ENCODE measurements at regions not wholly inside any gene's neighbourhood (a gene's known extent, or its start where the extent isn't known, plus 50 kb on each side); places are given as distances from the start of the nearest gene placed in this dataset.

DNA sequence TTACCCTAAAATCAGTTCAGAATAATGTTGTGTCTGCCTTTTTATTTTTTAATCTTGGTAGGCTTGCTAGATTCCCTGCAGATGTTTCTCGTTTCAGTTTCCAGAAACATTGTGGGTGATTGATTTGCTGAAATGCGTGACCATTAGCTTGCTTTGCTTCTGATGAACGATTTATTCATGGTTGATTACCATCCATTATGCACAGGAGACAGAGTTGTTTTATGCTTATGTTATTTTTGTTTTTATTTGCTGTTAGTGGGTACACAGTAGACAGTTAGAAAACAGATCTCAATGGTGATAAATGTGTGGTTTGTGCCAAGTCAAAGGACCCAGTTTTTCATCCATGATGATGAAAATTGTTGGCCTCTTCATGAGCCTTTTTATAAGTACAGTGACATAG is 455.6 kb upstream of the BOD1L1 start:
- Mint-ChIP-seq H3K4me3 (no peak overlapping the region), H3K9me3 (no peaks in the 10 kb centered on the region), H3K4me1 (no peaks in the 10 kb centered on the region), H3K36me3 (ENCODE audit: low read depth) (no peaks in the 10 kb centered on the region), H3K27me3 (ENCODE audit: low read depth) (no peaks in the 10 kb centered on the region), H3K27ac (ENCODE audit: unreplicated experiment) (no peak overlapping the region)
- TF ChIP-seq, protein P1, sequence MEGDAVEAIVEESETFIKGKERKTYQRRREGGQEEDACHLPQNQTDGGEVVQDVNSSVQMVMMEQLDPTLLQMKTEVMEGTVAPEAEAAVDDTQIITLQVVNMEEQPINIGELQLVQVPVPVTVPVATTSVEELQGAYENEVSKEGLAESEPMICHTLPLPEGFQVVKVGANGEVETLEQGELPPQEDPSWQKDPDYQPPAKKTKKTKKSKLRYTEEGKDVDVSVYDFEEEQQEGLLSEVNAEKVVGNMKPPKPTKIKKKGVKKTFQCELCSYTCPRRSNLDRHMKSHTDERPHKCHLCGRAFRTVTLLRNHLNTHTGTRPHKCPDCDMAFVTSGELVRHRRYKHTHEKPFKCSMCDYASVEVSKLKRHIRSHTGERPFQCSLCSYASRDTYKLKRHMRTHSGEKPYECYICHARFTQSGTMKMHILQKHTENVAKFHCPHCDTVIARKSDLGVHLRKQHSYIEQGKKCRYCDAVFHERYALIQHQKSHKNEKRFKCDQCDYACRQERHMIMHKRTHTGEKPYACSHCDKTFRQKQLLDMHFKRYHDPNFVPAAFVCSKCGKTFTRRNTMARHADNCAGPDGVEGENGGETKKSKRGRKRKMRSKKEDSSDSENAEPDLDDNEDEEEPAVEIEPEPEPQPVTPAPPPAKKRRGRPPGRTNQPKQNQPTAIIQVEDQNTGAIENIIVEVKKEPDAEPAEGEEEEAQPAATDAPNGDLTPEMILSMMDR (conservative IDR thresholded peaks at IDR 0.05): no peak
- DNase-seq (ENCODE audit: low read depth, low spot score): no peak

DNA sequence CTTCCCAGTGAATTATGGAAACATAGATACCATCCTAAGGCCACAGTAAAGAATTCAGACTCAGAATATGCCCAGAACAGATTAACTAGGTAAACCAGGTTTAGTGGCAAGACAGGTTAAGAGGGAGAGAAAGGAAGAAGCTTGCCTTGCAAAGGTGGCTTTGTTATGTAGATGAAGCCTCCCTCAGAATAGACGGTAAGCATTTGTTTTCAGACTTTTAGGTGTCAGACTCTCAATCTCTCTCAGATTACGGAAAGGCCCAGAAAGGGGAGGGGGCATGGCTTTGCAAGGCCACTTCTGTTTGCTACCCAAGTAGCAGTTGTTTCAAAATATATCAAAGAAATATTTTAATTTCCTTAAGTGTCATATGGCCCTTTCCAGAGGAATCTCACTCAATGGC is 457.1 kb upstream of the BOD1L1 start:
- H3K4me1 Mint-ChIP-seq: no peaks in the 10 kb centered on the region
- no peak for DNase-seq (ENCODE audit: low read depth, low spot score)
- TF ChIP-seq, protein P1 (conservative IDR thresholded peaks at IDR 0.05): no peak
- no peaks in the 10 kb centered on the region for H3K9me3 Mint-ChIP-seq
- H3K36me3 Mint-ChIP-seq (ENCODE audit: low read depth): no peaks in the 10 kb centered on the region
- H3K4me3 Mint-ChIP-seq: no peak overlapping the region
- H3K27ac Mint-ChIP-seq (ENCODE audit: unreplicated experiment): no peak overlapping the region
- no peaks in the 10 kb centered on the region for H3K27me3 Mint-ChIP-seq (ENCODE audit: low read depth)

DNA sequence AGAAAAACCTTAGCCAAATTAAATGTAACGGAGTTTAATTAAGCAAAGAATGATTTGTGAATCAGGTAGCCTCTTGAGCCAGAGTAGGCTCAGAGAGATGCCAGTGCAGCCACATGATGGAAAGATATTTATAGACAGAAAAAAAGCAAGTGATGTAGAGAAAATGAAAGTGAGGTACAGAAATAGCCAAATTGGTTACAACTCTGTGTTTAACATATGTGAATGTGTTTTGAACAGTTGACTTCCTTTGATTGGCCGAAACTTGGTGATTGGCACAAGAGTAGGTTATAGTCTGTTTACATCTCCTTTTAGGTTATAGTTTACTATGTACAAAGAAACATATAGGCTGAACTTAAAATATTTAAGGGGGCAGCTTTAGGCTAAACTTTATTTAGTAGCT is 459.9 kb upstream of the BOD1L1 start:
- H3K27ac Mint-ChIP-seq (ENCODE audit: unreplicated experiment): no peak overlapping the region
- H3K4me3 Mint-ChIP-seq: no peak overlapping the region
- H3K36me3 Mint-ChIP-seq (ENCODE audit: low read depth): no peaks in the 10 kb centered on the region
- no peaks in the 10 kb centered on the region for H3K4me1 Mint-ChIP-seq
- DNase-seq (ENCODE audit: low read depth, low spot score): no peak
- TF ChIP-seq, protein P1 (conservative IDR thresholded peaks at IDR 0.05): no peak
- peaks cover 11% of the 10 kb centered on the region for H3K9me3 Mint-ChIP-seq
- peaks cover 3% of the 10 kb centered on the region for H3K27me3 Mint-ChIP-seq (ENCODE audit: low read depth)

DNA sequence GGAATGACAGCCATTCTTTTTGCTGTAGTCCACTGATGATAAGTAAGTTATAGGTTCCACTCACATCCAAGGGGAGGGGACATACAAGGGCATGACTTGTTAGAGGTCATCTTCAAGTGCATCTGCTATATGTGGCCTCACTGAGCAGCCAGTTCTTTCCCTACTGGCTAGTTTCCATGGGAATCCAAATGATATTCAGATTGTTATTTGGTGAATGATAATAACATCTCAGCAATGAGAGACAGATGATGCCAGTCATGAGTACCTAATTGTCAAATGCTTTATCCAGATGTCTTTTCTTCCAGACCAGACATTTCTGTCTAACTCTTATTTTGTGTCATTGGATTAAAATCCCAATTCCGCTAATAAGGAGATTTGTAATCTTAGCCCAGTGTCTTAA is 460.4 kb upstream of the BOD1L1 start:
- Mint-ChIP-seq H3K9me3 (peaks cover 11% of the 10 kb centered on the region), H3K4me1 (no peaks in the 10 kb centered on the region), H3K27me3 (ENCODE audit: low read depth) (peaks cover 3% of the 10 kb centered on the region), H3K27ac (ENCODE audit: unreplicated experiment) (no peak overlapping the region), H3K4me3 (no peak overlapping the region), H3K36me3 (ENCODE audit: low read depth) (no peaks in the 10 kb centered on the region)
- TF ChIP-seq, protein P1 (conservative IDR thresholded peaks at IDR 0.05): no peak
- DNase-seq (ENCODE audit: low read depth, low spot score): no peak

DNA sequence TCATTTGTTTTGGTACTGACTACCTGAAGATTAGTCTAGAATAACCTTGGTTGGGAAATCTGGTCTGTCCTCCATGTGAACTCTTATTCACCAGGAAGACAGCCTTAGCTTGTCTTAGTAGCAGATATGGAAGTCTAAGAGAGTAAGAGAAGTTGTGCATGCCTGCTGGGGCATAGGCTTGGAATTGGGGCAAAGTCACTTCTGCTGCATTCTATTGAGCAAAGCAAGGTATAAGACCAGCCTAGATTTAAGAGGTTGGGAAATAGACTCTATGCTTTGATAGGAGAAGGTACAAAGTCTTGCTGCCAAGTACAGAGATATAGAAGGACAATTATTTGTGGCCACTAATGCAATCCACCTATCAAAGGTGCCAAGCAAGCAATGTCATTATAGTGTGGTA is 464.0 kb upstream of the BOD1L1 start:
- Mint-ChIP-seq H3K36me3 (ENCODE audit: low read depth) (no peaks in the 10 kb centered on the region), H3K4me1 (peaks cover 16% of the 10 kb centered on the region), H3K27me3 (ENCODE audit: low read depth) (peaks cover 3% of the 10 kb centered on the region), H3K4me3 (no peak overlapping the region), H3K9me3 (peaks cover 11% of the 10 kb centered on the region), H3K27ac (ENCODE audit: unreplicated experiment) (no peak overlapping the region)
- no peak for DNase-seq (ENCODE audit: low read depth, low spot score)
- TF ChIP-seq, protein P1 (conservative IDR thresholded peaks at IDR 0.05): no peak

DNA sequence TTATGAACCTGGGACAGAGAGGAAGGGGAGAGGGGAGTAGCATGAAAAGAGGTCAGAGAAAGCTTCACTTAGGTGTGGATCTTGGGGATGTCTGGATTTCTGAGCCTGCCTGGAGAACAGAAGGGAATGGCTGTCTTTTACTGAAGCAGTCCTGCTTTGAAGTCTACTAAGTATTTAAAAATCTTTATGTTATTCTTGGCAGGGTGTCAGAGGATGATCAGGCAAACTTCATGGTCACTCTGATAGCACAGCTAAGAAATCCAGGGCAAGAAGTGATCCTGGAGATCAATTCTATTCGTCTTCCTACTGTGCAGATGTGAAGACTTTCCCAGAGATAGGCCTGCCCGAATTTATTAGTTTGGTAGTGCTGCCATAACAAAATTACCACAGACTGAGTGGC is 464.4 kb upstream of the BOD1L1 start:
- Mint-ChIP-seq H3K4me1 (peaks cover 17% of the 10 kb centered on the region), H3K27me3 (ENCODE audit: low read depth) (peaks cover 3% of the 10 kb centered on the region), H3K4me3 (no peak overlapping the region), H3K9me3 (peaks cover 11% of the 10 kb centered on the region), H3K27ac (ENCODE audit: unreplicated experiment) (no peak overlapping the region), H3K36me3 (ENCODE audit: low read depth) (no peaks in the 10 kb centered on the region)
- TF ChIP-seq, protein P1 (conservative IDR thresholded peaks at IDR 0.05): no peak
- DNase-seq (ENCODE audit: low read depth, low spot score): no peak
